ENCODE measurements at regions not wholly inside any gene's neighbourhood (a gene's known extent, or its start where the extent isn't known, plus 50 kb on each side); places are given as distances from the start of the nearest gene placed in this dataset.

DNA sequence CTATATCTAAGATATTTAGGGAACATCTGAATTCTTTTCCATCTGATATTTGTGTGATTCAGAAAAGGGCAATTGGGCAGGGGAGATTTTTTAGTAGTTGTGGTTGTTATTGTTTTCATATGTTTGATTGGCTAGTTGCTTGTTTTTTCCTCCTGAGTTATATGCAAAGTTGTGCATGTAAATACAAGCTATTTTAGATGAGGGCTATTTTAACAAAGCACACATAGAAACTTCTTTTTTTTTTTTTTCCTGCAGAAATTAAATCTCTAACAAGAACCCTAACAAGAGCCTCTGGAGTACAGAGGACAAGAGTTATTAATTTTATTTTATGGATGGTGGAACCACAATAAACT, 559.1 kb downstream of the CETN3 start:
- H3K9me2 ChIP-seq (ENCODE audit: insufficient read depth) = no peaks in the 10 kb centered on the region
- no peaks in the 10 kb centered on the region for H3K4me1 ChIP-seq (ENCODE audit: insufficient read depth)
- no peaks in the 10 kb centered on the region for H3K36me3 ChIP-seq (ENCODE audit: low read depth)
- no peaks in the 10 kb centered on the region for H4K20me1 ChIP-seq (ENCODE audit: insufficient read depth)
- H3K79me2 ChIP-seq (ENCODE audit: insufficient read depth) = no peaks in the 10 kb centered on the region
- H3K4me2 ChIP-seq (ENCODE audit: unreplicated experiment) = no peak overlapping the region
- H3K27me3 ChIP-seq (replicated peaks; ENCODE audit: insufficient read depth) = no peaks in the 10 kb centered on the region
- H3K4me3 ChIP-seq = no peak overlapping the region
- H3K27ac ChIP-seq = no peak overlapping the region
- TF ChIP-seq EZH2 (IDR thresholded peaks at IDR 0.05; ENCODE audit: insufficient read depth, poor library complexity, severe bottlenecking) (no peak), EZH2phosphoT487 (IDR thresholded peaks at IDR 0.05; ENCODE audit: insufficient read depth, low read depth) (no peak)
- H3K9me3 ChIP-seq (ENCODE audit: low read depth) = no peaks in the 10 kb centered on the region
- H3K9ac ChIP-seq = no peak overlapping the region
- DNase-seq = no peak
- H2AFZ ChIP-seq = no peak overlapping the region
- in situ Hi-C loops (cut with MboI) = no loop called here
- no peaks in the 10 kb centered on the region for H3F3A ChIP-seq (ENCODE audit: insufficient read depth)

- H3K79me2 ChIP-seq (ENCODE audit: insufficient read depth) = no peaks in the 10 kb centered on the region
- H3K4me3 ChIP-seq = no peak overlapping the region
- H3K27ac ChIP-seq = no peak overlapping the region
- in situ Hi-C loops (cut with MboI) = no loop called here
- 19 to 35% methylated on average over 1 of the region's 1 CpG for WGBS, 2 experiments (ENCODE audit: low coverage in 1 of 2, low lambda C conversion rate in 2 of 2, missing lambda C conversion rate in 2 of 2)
- no peaks in the 10 kb centered on the region for H3K27me3 ChIP-seq (replicated peaks; ENCODE audit: insufficient read depth)
- H3K9me3 ChIP-seq (ENCODE audit: low read depth) = no peaks in the 10 kb centered on the region
- peak; percentile 1 for DNase-seq
- H3K9ac ChIP-seq = no peak overlapping the region
- no peaks in the 10 kb centered on the region for H3K9me2 ChIP-seq (ENCODE audit: insufficient read depth)
- no peak overlapping the region for H2AFZ ChIP-seq
- no peaks in the 10 kb centered on the region for H3K4me1 ChIP-seq (ENCODE audit: insufficient read depth)
- H4K20me1 ChIP-seq (ENCODE audit: insufficient read depth) = no peaks in the 10 kb centered on the region
- no peaks in the 10 kb centered on the region for H3F3A ChIP-seq (ENCODE audit: insufficient read depth)
- H3K4me2 ChIP-seq (ENCODE audit: unreplicated experiment) = no peak overlapping the region
- TF ChIP-seq EZH2phosphoT487 (IDR thresholded peaks at IDR 0.05; ENCODE audit: insufficient read depth, low read depth) = no peak
- TF ChIP-seq EZH2 (IDR thresholded peaks at IDR 0.05; ENCODE audit: insufficient read depth, poor library complexity, severe bottlenecking) = no peak
- H3K36me3 ChIP-seq (ENCODE audit: low read depth) = no peaks in the 10 kb centered on the region
Observed at GRCh38 chr5:89849830-89850512, 559.6 kb downstream of the CETN3 start.

DNA sequence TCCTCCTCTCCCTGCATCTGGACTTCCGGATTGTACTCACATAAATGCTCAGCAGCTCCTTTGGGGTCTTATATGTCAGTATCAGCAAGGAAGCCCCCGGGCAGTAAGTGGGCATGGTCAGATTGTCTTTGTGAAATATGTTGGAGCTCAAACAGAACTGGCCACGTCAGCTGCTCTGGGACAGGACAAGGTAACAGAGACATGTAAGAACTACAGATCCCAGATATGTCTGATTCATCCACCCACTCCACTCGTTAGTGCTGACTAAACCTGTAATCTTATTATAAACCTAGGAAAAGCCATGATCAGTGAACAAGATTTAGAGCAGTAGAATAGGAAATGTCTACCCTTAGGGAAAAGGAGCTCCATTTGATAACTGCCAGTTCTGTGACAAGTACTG, 561.8 kb downstream of the CETN3 start:
- H3K4me2 ChIP-seq (ENCODE audit: unreplicated experiment) = no peak overlapping the region
- TF ChIP-seq EZH2 (IDR thresholded peaks at IDR 0.05; ENCODE audit: insufficient read depth, poor library complexity, severe bottlenecking) = no peak
- no peak for TF ChIP-seq EZH2phosphoT487 (IDR thresholded peaks at IDR 0.05; ENCODE audit: insufficient read depth, low read depth)
- no peak overlapping the region for H3K27ac ChIP-seq

DNA sequence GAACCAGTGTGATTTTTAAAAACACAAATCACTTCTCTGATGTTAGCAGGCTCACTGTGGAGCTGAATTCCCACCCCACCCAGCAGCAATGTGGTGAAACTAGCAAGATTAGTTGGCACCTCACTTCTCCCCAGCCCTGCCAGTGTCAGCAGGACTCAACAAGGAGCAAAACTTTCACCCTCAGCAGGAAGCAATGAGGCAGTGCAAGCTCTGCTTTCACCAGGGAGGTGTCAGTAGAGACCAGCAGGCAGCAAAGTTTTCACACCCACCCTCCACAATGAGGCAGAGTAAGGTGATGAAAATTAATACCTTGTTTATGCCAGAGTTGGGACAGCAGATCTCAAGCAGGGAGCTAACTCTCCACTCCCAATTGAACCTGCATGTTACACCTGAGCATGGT, 565.0 kb downstream of the CETN3 start:
- Histone ChIP-seq H3K4me3 (no peak overlapping the region), H3K4me1 (ENCODE audit: insufficient read depth) (no peaks in the 10 kb centered on the region), H4K20me1 (ENCODE audit: insufficient read depth) (no peaks in the 10 kb centered on the region), H3K4me2 (ENCODE audit: unreplicated experiment) (no peak overlapping the region), H3K36me3 (ENCODE audit: low read depth) (no peaks in the 10 kb centered on the region), H3K9me2 (ENCODE audit: insufficient read depth) (no peaks in the 10 kb centered on the region), H3K79me2 (ENCODE audit: insufficient read depth) (no peaks in the 10 kb centered on the region), H3K9me3 (ENCODE audit: low read depth) (no peaks in the 10 kb centered on the region), H3K27ac (no peak overlapping the region), H3F3A (ENCODE audit: insufficient read depth) (no peaks in the 10 kb centered on the region), H2AFZ (no peak overlapping the region), H3K27me3 (replicated peaks; ENCODE audit: insufficient read depth) (no peaks in the 10 kb centered on the region), H3K9ac (no peak overlapping the region)
- TF ChIP-seq EZH2phosphoT487 (IDR thresholded peaks at IDR 0.05; ENCODE audit: insufficient read depth, low read depth) (no peak), EZH2 (IDR thresholded peaks at IDR 0.05; ENCODE audit: insufficient read depth, poor library complexity, severe bottlenecking) (no peak)
- in situ Hi-C loops (cut with MboI) = no loop called here
- no peak for DNase-seq

More for the DNA sequence above, 561.8 kb downstream of the CETN3 start:
- no peaks in the 10 kb centered on the region for H3K9me2 ChIP-seq (ENCODE audit: insufficient read depth)
- H3F3A ChIP-seq (ENCODE audit: insufficient read depth) = no peaks in the 10 kb centered on the region
- no peaks in the 10 kb centered on the region for H3K27me3 ChIP-seq (replicated peaks; ENCODE audit: insufficient read depth)
- H3K4me1 ChIP-seq (ENCODE audit: insufficient read depth) = no peaks in the 10 kb centered on the region
- peak; percentile 62 for DNase-seq
- no peaks in the 10 kb centered on the region for H3K9me3 ChIP-seq (ENCODE audit: low read depth)
- H3K36me3 ChIP-seq (ENCODE audit: low read depth) = no peaks in the 10 kb centered on the region
- H3K4me3 ChIP-seq = no peak overlapping the region
- H3K9ac ChIP-seq = no peak overlapping the region
- H3K79me2 ChIP-seq (ENCODE audit: insufficient read depth) = no peaks in the 10 kb centered on the region
- WGBS, 2 experiments (ENCODE audit: low coverage in 1 of 2, low lambda C conversion rate in 2 of 2, missing lambda C conversion rate in 2 of 2) = 48 to 51% methylated on average over 4 of the region's 4 CpGs
- no peaks in the 10 kb centered on the region for H4K20me1 ChIP-seq (ENCODE audit: insufficient read depth)
- in situ Hi-C loops (cut with MboI) = no loop called here
- no peak overlapping the region for H2AFZ ChIP-seq

DNA sequence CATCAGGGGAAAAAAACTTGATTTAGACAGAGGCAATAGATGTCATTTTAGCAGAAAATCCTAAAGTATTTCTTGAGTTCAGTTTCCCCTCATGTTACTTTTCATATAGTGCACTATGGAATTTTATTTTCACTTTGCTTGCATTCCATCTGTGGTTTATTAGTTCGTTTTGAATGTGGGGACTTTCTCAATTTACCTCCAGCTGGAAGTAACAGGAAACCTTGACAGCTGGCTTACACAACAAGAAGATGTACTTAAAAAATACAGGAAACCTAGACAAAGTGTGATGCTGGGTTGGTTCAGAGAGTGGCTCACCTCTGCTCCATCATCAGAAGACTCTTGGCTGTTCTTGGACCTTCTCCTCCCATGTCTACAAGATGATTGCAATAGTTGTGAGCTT, 567.0 kb downstream of the CETN3 start:
- Histone ChIP-seq H3K9ac (no peak overlapping the region), H2AFZ (no peak overlapping the region), H4K20me1 (ENCODE audit: insufficient read depth) (no peaks in the 10 kb centered on the region), H3K4me2 (ENCODE audit: unreplicated experiment) (no peak overlapping the region), H3K4me3 (no peak overlapping the region), H3K27ac (no peak overlapping the region), H3F3A (ENCODE audit: insufficient read depth) (no peaks in the 10 kb centered on the region), H3K9me3 (ENCODE audit: low read depth) (no peaks in the 10 kb centered on the region), H3K27me3 (replicated peaks; ENCODE audit: insufficient read depth) (no peaks in the 10 kb centered on the region), H3K4me1 (ENCODE audit: insufficient read depth) (no peaks in the 10 kb centered on the region), H3K9me2 (ENCODE audit: insufficient read depth) (no peaks in the 10 kb centered on the region), H3K36me3 (ENCODE audit: low read depth) (no peaks in the 10 kb centered on the region), H3K79me2 (ENCODE audit: insufficient read depth) (no peaks in the 10 kb centered on the region)
- WGBS, 2 experiments (ENCODE audit: low coverage in 1 of 2, low lambda C conversion rate in 2 of 2, missing lambda C conversion rate in 2 of 2) = 0 to 9% methylated on average over 1 of the region's 1 CpG
- no peak for TF ChIP-seq EZH2 (IDR thresholded peaks at IDR 0.05; ENCODE audit: insufficient read depth, poor library complexity, severe bottlenecking)
- TF ChIP-seq EZH2phosphoT487 (IDR thresholded peaks at IDR 0.05; ENCODE audit: insufficient read depth, low read depth) = no peak
- DNase-seq = no peak
- in situ Hi-C loops (cut with MboI) = no loop called here
